Esophagus squamous epithelium (tissue), 4 donors: ENCODE measurements at regions not wholly inside any gene's neighbourhood (a gene's known extent, or its start where the extent isn't known, plus 50 kb on each side); places are given as distances from the start of the nearest gene placed in this dataset.

Experiments
- CTCF ChIP-seq, 6 experiments: fragments of 450-650 bp in 4 of 6; fragments of 200-600 bp in 2 of 6; sonication (generic) in 2 of 6; IDR thresholded peaks; one replicate each; pipeline ENCODE4 v1.5.1; 2016 to 2019; ENCODE audit warnings: antibody characterized with exemption in 6 of 6, mild to moderate bottlenecking in 4 of 6, moderate library complexity in 4 of 6
- POLR2A ChIP-seq, 4 donors: fragments of 450-650 bp; IDR thresholded peaks; one replicate each; pipeline ENCODE4 v1.6.1; 2017; ENCODE audit warnings: antibody characterized with exemption in 4 of 4, mild to moderate bottlenecking in 4 of 4, moderate library complexity in 3 of 4

GRCh38 chr7:21238400-21239116, 189.3 kb upstream of the SP4 start:
- TF ChIP-seq POLR2A (IDR thresholded peaks at IDR 0.05) = no peak
- no peak for TF ChIP-seq CTCF (IDR thresholded peaks at IDR 0.05)
